ENCODE measurements at regions not wholly inside any gene's neighbourhood (a gene's known extent, or its start where the extent isn't known, plus 50 kb on each side); places are given as distances from the start of the nearest gene placed in this dataset.

DNA sequence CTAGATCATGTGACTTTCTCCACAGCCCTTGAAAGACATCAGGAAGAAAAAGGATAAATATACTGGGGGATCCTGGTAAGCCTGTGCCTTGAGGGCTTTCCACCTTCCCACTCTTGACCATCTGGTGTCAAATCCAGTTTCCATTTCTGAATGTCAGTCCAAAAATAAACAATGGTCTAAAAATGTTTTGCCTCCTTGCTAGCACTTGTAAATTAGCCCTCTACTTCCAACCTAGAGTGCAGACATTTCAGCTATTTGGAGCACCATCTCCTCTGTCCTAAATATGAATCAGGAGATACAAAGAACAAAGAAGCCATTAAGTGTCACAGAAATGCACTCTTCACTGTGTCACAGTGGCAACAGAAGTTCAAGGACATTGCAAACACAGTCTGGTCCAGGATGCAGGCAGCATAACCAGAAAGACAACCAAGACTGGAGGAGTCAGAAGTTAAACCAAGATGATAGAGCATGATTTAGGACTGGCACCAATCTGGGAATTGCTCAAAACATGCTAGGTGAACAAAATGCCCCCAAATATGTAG lies 88.1 kb downstream of the CCDC34 start:
- DNase-seq (no peak), ATAC-seq (no peak)
- intact Hi-C loops (cut with DNase I) = no loop called here
- Histone ChIP-seq H3K27me3 (no peaks in the 10 kb centered on the region), H3K4me1 (no peaks in the 10 kb centered on the region), H3K27ac (no peak overlapping the region), H3K9me3 (no peaks in the 10 kb centered on the region), H3K36me3 (no peaks in the 10 kb centered on the region), H3K4me3 (no peak overlapping the region)
- TF ChIP-seq POLR2A (IDR thresholded peaks at IDR 0.05) = no peak
- TF ChIP-seq CTCF (IDR thresholded peaks at IDR 0.05) = no peak

- TF ChIP-seq POLR2A (IDR thresholded peaks at IDR 0.05) (no peak), CTCF (IDR thresholded peaks at IDR 0.05) (no peak)
- intact Hi-C loops (cut with DNase I) = no loop called here
- H3K9me3 ChIP-seq = no peaks in the 10 kb centered on the region
- H3K4me3 ChIP-seq = no peak overlapping the region
- DNase-seq (no peak), ATAC-seq (no peak)
- WGBS (ENCODE audit: insufficient coverage, low coverage, low lambda C conversion rate, missing lambda C conversion rate) = no CpG with 5 or more reads among the region's 2 CpGs
- no peaks in the 10 kb centered on the region for H3K27me3 ChIP-seq
- H3K4me1 ChIP-seq = no peaks in the 10 kb centered on the region
- H3K36me3 ChIP-seq = no peaks in the 10 kb centered on the region
- H3K27ac ChIP-seq = no peak overlapping the region
Observed at GRCh38 chr11:27266125-27266524, 96.9 kb downstream of the CCDC34 start.

DNA sequence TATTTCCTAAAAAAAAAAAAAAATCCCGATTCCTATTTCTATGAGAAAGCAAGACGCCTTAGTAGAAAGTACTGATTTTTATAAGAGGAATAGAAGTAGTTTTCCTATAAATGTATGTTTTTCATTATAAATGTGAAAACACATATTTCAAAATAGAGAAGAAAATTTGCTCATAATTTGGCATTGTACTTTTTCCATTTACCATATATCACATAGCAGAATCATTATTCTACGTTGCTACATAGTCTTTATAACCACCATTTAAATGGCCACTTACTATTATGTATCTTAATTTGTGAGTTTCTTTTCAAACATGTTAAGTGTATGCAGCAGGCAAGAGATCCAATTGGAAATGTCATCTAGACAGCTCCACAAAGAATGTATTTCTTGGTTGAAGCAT lies 99.0 kb downstream of the CCDC34 start:
- TF ChIP-seq POLR2A (IDR thresholded peaks at IDR 0.05) (no peak), CTCF (IDR thresholded peaks at IDR 0.05) (no peak)
- no peaks in the 10 kb centered on the region for H3K36me3 ChIP-seq
- no peaks in the 10 kb centered on the region for H3K9me3 ChIP-seq
- H3K27ac ChIP-seq = no peak overlapping the region
- intact Hi-C loops (cut with DNase I) = no loop called here
- H3K27me3 ChIP-seq = no peaks in the 10 kb centered on the region
- ATAC-seq (no peak), DNase-seq (no peak)
- WGBS (ENCODE audit: insufficient coverage, low coverage, low lambda C conversion rate, missing lambda C conversion rate) = 70% methylated on average over 3 of the region's 3 CpGs
- H3K4me1 ChIP-seq = no peaks in the 10 kb centered on the region
- H3K4me3 ChIP-seq = no peak overlapping the region

GRCh38 chr11:27263046-27263445 lies 100.0 kb downstream of the CCDC34 start:
- no peak overlapping the region for H3K4me3 ChIP-seq
- no peaks in the 10 kb centered on the region for H3K9me3 ChIP-seq
- intact Hi-C loops (cut with DNase I) = no loop called here
- H3K4me1 ChIP-seq = no peaks in the 10 kb centered on the region
- ATAC-seq = no peak
- DNase-seq = no peak
- H3K27ac ChIP-seq = no peak overlapping the region
- H3K36me3 ChIP-seq = no peaks in the 10 kb centered on the region
- TF ChIP-seq CTCF (IDR thresholded peaks at IDR 0.05) (no peak), POLR2A (IDR thresholded peaks at IDR 0.05) (no peak)
- H3K27me3 ChIP-seq = no peaks in the 10 kb centered on the region

- no peak for DNase-seq
- TF ChIP-seq POLR2A (IDR thresholded peaks at IDR 0.05) = no peak
- TF ChIP-seq CTCF (IDR thresholded peaks at IDR 0.05) = no peak
- Histone ChIP-seq H3K36me3 (no peaks in the 10 kb centered on the region), H3K27me3 (no peaks in the 10 kb centered on the region), H3K27ac (no peak overlapping the region), H3K9me3 (no peaks in the 10 kb centered on the region), H3K4me3 (no peak overlapping the region), H3K4me1 (no peaks in the 10 kb centered on the region)
- no peak for ATAC-seq
- intact Hi-C loops (cut with DNase I) = no loop called here
Observed at GRCh38 chr11:27255447-27255828, 107.6 kb downstream of the CCDC34 start.
